GM23338 (cell line): ENCODE measurements at regions not wholly inside any gene's neighbourhood (a gene's known extent, or its start where the extent isn't known, plus 50 kb on each side); places are given as distances from the start of the nearest gene placed in this dataset.

Experiments used
- ATAC-seq: fragments of 200-7000 bp; cut with Tn5 transposase; 3 replicates; pipeline ENCODE4 v1.9.1; 2020
- DNase-seq: peaks from one replicate; pipeline ENCODE4 v3.0.0-alpha.2; 2015; ENCODE audit warnings: low spot score
- H2AFZ ChIP-seq: fragments of 200-600 bp; sonication (generic); 2 replicates; pipeline ENCODE4 v1.8.0; 2016; ENCODE audit warnings: antibody characterized with exemption, mild to moderate bottlenecking, moderate library complexity
- H3F3A ChIP-seq: fragments of 200-600 bp; sonication (generic); replicated peaks from 2 replicates; pipeline ENCODE4 v1.8.0; 2017; ENCODE audit warnings: antibody characterized with exemption, mixed run types, low read depth
- H3K27ac ChIP-seq: fragments of 200-600 bp; sonication (generic); 2 replicates; pipeline ENCODE4 v1.6.1; 2016; ENCODE audit warnings: low read depth
- H3K27me3 ChIP-seq: fragments of 200-600 bp; sonication (generic); 2 replicates; pipeline ENCODE4 v1.8.0; 2016; ENCODE audit warnings: mild to moderate bottlenecking, mixed run types, moderate library complexity; ENCODE audit not compliant: insufficient read depth
- H3K36me3 ChIP-seq: fragments of 200-600 bp; sonication (generic); 2 replicates; pipeline ENCODE4 v1.8.0; 2016; ENCODE audit warnings: mild to moderate bottlenecking; ENCODE audit not compliant: insufficient read depth
- H3K4me1 ChIP-seq: fragments of 200-600 bp; sonication (generic); 2 replicates; pipeline ENCODE4 v1.8.0; 2016; ENCODE audit warnings: mild to moderate bottlenecking, moderate library complexity; ENCODE audit not compliant: insufficient read depth
- H3K4me2 ChIP-seq: fragments of 200-600 bp; sonication (generic); 2 replicates; pipeline ENCODE4 v1.7.1; 2017; ENCODE audit warnings: mixed run types
- H3K4me3 ChIP-seq: fragments of 200-600 bp; sonication (generic); 2 replicates; pipeline ENCODE4 v1.6.1; 2016; ENCODE audit warnings: mixed run types
- H3K79me2 ChIP-seq: fragments of 200-600 bp; sonication (generic); replicated peaks from 2 replicates; pipeline ENCODE4 v1.8.0; 2017; ENCODE audit warnings: mild to moderate bottlenecking; ENCODE audit not compliant: insufficient read depth
- H3K9me2 ChIP-seq: fragments of 200-600 bp; sonication (generic); 2 replicates; pipeline ENCODE4 v1.8.0; 2017; ENCODE audit not compliant: insufficient read depth
- H4K20me1 ChIP-seq: fragments of 200-600 bp; sonication (generic); replicated peaks from 2 replicates; pipeline ENCODE4 v1.8.0; 2017; ENCODE audit warnings: mild to moderate bottlenecking; ENCODE audit not compliant: insufficient read depth
- H3K27ac Mint-ChIP-seq: 2 replicates; pipeline ENCODE4 v1.8.0; 2020; ENCODE audit warnings: inconsistent platforms, mild to moderate bottlenecking, moderate library complexity, mixed read lengths
- H3K27me3 Mint-ChIP-seq: 3 replicates; pipeline ENCODE4 v1.8.0; 2022; ENCODE audit warnings: low read depth, mild to moderate bottlenecking, moderate library complexity, mixed read lengths, inconsistent platforms; ENCODE audit not compliant: insufficient read depth, poor library complexity
- H3K36me3 Mint-ChIP-seq: 3 replicates; pipeline ENCODE4 v1.8.0; 2021; ENCODE audit warnings: low read depth, mild to moderate bottlenecking, inconsistent platforms, moderate library complexity, mixed read lengths
- H3K4me1 Mint-ChIP-seq: 3 replicates; pipeline ENCODE4 v1.8.0; 2020; ENCODE audit warnings: mild to moderate bottlenecking, inconsistent platforms, mixed read lengths
- H3K4me3 Mint-ChIP-seq: 3 replicates; pipeline ENCODE4 v1.8.0; 2021; ENCODE audit warnings: moderate library complexity, mild to moderate bottlenecking, inconsistent platforms, mixed read lengths
- H3K9me3 Mint-ChIP-seq: 3 replicates; pipeline ENCODE4 v1.8.0; 2020; ENCODE audit warnings: moderate library complexity, mild to moderate bottlenecking, inconsistent platforms, mixed read lengths
- CREB1 ChIP-seq: fragments of 250-450 bp; sonication (Bioruptor Pico); IDR thresholded peaks from 2 replicates; pipeline ENCODE4 v1.5.0; 2020; ENCODE audit warnings: low read depth, mild to moderate bottlenecking, moderate library complexity
- ETS1 ChIP-seq: IDR thresholded peaks from 2 replicates; pipeline ENCODE4 v1.6.1; 2016; ENCODE audit warnings: antibody characterized with exemption
- EZH2 ChIP-seq: fragments of 200-600 bp; sonication (generic); IDR thresholded peaks from one replicate; pipeline ENCODE4 v1.8.0; 2017; ENCODE audit warnings: antibody characterized with exemption, mild to moderate bottlenecking, low read depth; ENCODE audit not compliant: unreplicated experiment
- EZH2phosphoT487 ChIP-seq: fragments of 200-600 bp; sonication (generic); IDR thresholded peaks from one replicate; pipeline ENCODE4 v1.8.1; 2018; ENCODE audit warnings: antibody characterized with exemption; ENCODE audit not compliant: unreplicated experiment
- JUNB ChIP-seq: IDR thresholded peaks from one replicate; pipeline ENCODE4 v1.6.1; 2016; ENCODE audit warnings: antibody characterized with exemption; ENCODE audit not compliant: unreplicated experiment
- NANOG ChIP-seq: IDR thresholded peaks from 2 replicates; pipeline ENCODE4 v1.6.1; 2016; ENCODE audit warnings: antibody characterized with exemption, borderline replicate concordance
- POLR2AphosphoS5 ChIP-seq: IDR thresholded peaks from 2 replicates; pipeline ENCODE4 v1.6.1; 2016; ENCODE audit warnings: antibody characterized with exemption, low read depth
- REST ChIP-seq: IDR thresholded peaks from one replicate; pipeline ENCODE4 v1.6.1; 2018; ENCODE audit warnings: antibody characterized with exemption; ENCODE audit not compliant: unreplicated experiment
- STAT1 ChIP-seq: IDR thresholded peaks from one replicate; pipeline ENCODE4 v1.6.1; 2016; ENCODE audit warnings: antibody characterized with exemption; ENCODE audit not compliant: unreplicated experiment
- ZNF114 ChIP-seq: fragments of 250-450 bp; sonication (Bioruptor Pico); IDR thresholded peaks from 2 replicates; pipeline ENCODE4 v1.5.0; 2020; ENCODE audit warnings: mild to moderate bottlenecking, moderate library complexity
- ZNF462 ChIP-seq: fragments of 250-450 bp; sonication (Bioruptor Pico); IDR thresholded peaks from 2 replicates; pipeline ENCODE4 v1.5.0; 2020; ENCODE audit warnings: mild to moderate bottlenecking, moderate library complexity

- TF ChIP-seq REST, result no peak
- TF ChIP-seq EZH2phosphoT487, result no peak
These were observed 310.1 kb downstream of the C16orf95 start (continued) for GRCh38 chr16:87006789-87007745.

GRCh38 chr16:87007907-87008306, 309.3 kb downstream of the C16orf95 start:
- ATAC-seq, result no peak
- Histone ChIP-seq H3K4me3 (no peak overlapping the region), H2AFZ (no peak overlapping the region), H3F3A (no peaks in the 10 kb centered on the region), H3K36me3 (no peaks in the 10 kb centered on the region), H3K27me3 (no peaks in the 10 kb centered on the region), H3K4me1 (no peaks in the 10 kb centered on the region), H4K20me1 (no peaks in the 10 kb centered on the region), H3K9me2 (no peaks in the 10 kb centered on the region), H3K27ac (no peak overlapping the region), H3K79me2 (no peaks in the 10 kb centered on the region), H3K4me2 (no peak overlapping the region)
- no peak for DNase-seq
- Mint-ChIP-seq H3K36me3 (peaks cover 8% of the 10 kb centered on the region), H3K4me1 (0 out of 3 replicates have a peak, but pooled peaks cover 3% of the 10 kb centered on the region), H3K4me3 (no peak overlapping the region), H3K27ac (no peak overlapping the region), H3K9me3 (peaks cover 16% of the 10 kb centered on the region), H3K27me3 (peaks cover 11% of the 10 kb centered on the region)
- TF ChIP-seq POLR2AphosphoS5 (no peak), ZNF462 (no peak), ZNF114 (CRISPR knock-in tag) (no peak), CREB1 (CRISPR knock-in tag) (no peak), STAT1 (no peak), ETS1 (no peak), NANOG (no peak), JUNB (no peak), EZH2 (no peak)
